ENCODE measurements at regions not wholly inside any gene's neighbourhood (a gene's known extent, or its start where the extent isn't known, plus 50 kb on each side); places are given as distances from the start of the nearest gene placed in this dataset.
A peak's percentile ranks its signal among the peaks of the same experiment; 100 is the strongest.

GRCh38 chr4:13036841-13037240, 447.3 kb downstream of the RAB28 start:
- no peak for DNase-seq

GRCh38 chr4:13032936-13033335, 451.2 kb downstream of the RAB28 start:
- no peak for DNase-seq

GRCh38 chr4:13024147-13025105, 459.7 kb downstream of the RAB28 start:
- no peak for DNase-seq

DNA sequence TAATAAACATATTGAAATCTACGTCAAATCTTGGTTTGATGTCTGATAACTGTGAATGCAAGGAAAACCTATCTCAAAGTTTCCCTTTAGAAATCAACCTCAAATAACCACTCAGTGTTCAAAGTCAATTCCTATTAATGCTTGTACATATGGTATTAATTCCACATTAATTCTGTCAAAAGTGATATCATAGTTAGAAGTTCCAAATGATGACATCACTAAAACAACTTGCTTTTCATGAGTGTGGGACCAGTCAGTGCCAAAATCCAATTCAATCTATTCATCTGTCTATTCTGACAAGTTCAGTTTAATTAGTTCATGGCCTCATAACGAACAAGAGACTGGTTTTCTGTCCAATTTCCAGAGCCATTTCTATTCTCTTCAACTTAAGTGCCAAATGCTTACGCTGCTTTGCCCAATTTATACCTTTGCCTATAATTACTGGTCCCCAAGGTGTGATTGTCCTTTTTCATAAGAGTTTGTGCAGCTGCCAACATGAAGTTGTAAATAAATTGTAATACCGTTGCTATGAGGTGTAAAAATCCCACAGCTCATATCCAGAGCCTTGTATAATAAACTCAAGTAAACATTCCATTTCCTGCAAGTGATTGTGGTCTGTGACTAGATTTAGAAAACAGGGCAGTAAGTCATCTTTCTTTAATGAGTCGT, 476.2 kb downstream of the RAB28 start:
- peak; percentile 39 for DNase-seq

GRCh38 chr4:12993923-12994322, 490.2 kb downstream of the RAB28 start:
- DNase-seq: no peak

DNA sequence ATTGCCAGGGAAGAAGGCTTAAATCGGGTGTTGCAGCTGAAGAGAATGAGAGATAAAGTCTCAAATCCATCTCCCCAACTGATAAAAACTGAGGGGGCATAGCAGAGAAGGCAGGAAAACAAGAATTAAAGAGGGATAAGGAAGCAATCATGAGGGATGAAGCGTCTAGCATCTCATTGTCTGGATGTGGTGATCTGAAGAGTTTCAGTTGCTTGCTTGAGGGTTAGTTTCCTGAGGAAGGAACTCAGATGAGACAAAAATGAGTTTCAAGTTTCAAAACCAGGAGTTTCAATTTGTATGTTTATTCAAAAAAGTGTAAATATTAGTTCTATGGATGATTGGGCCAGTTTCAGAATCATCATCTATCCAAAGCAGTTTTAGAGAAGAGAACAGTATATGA, 496.9 kb downstream of the RAB28 start:
- DNase-seq: no peak

GRCh38 chr4:12979797-12980196, 504.3 kb downstream of the RAB28 start:
- DNase-seq: peak; percentile 1

DNA sequence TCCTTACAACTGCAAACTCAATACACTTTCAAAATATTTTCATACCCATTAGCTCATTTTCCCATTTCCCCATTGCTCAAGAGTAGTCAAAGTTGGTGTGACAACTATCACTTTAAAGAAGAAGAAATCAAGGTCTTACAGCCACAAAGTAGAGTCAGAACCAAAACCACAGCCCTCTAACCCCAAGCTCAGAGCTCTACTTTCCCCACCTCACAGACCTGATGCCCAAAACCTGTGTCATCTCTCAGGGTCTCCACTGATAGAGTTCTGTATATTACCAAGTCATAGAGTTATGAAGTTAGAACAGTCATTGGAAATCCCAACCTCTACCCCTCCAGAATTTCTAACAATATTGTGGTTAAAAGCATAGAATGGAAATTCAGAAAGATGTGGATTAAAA, 505.8 kb downstream of the RAB28 start:
- DNase-seq: no peak

DNA sequence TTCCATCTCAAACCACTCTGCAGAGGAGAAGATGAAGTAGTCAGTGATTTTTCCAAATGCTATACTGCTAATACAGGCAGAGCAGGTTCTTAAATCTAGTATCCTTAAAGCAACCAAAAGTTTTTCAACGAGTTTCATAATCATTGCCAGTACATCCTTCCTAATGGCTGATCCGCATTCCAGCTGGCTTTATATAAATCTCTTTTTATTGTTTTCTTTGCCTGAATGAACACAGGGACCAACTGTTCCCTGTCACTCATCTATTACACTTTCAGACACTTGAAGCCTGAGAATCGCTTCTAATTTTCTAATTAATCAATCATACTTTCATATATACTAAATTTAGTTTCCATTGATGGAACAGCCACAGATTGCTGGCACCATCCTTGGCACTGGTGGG, 508.6 kb downstream of the RAB28 start:
- peak; percentile 1 for DNase-seq

DNA sequence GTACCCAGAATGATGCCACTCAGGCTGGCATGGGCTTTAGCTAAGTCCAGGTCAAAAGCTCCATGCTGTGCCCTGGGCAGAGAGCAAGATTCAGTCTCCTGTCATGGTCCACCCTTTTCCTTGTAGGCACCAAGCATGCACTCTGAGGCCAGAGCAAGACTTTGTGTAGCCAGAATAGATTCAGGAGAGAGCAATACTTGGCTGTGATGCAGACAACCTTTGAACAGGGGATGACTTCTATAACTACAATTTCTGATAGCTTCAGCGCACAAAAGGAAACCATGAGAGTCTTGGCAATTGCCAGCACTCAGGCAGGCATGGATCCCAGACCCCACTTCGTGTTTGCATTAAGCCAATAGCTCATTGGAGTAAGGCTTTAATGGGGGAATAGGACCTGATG, 510.6 kb downstream of the RAB28 start:
- DNase-seq: no peak

DNA sequence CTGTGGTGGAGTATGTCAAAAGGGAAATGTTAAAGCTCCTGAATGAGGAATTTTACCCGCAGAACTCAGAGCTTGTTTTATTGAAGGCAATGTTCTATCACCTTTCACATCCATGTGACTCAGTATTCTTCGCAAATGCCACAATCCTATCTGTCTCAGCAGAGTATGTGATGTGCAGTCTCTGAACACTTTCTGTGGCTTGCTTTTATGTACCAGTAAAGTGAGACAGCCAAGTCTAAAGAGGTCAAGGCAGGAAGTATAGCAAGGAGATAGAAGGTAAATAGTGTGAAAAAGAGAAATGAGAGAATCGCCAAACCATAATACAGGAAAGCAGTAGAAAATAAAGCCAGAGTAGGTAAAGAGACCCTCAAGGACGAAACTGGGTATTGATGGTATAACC, 515.8 kb downstream of the RAB28 start:
- DNase-seq: no peak

DNA sequence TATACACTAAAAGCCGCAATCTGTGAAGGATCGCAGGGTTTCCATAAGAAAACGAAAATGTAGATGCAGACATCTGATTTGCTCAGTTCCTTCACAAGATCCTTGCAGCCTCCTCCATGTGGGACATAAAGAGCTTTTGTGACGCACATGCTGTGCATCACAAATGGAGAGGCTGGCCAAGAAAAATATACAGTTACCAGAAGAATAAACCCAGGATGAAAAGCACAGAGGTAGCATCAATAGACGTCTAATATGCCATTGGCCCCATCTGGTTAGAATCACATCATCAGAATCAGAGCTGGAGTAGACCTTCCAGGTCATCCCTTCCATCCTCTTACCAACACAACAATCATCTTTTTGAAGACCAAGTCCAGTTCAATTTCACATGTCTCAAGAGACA, 517.4 kb downstream of the RAB28 start:
- DNase-seq: peak; percentile 8

DNA sequence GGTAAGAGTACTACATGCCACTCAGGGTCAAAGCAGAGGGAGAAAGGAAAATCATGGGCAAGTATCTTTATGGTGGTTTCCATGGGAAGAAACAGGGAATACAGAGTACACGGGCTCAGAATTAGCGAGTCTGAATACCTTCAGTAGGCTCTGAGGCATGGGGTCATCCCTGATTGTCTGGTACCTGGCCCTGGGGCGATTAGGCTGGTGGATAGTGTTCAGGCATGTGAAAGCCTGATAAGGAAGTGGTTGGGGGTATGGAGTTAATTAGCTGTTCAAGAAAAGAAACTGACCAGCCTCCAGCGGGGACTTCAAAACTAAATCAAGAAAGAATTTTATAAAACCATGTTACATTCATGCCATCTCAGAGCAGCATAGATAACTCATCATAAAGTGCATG, 518.8 kb downstream of the RAB28 start:
- DNase-seq: no peak

- DNase-seq: no peak
These were observed 520.2 kb downstream of the RAB28 start for GRCh38 chr4:12963912-12964311.

- DNase-seq: no peak
These were observed 520.8 kb downstream of the RAB28 start for GRCh38 chr4:12963291-12963690.

GRCh38 chr4:12961713-12962112, 522.4 kb downstream of the RAB28 start:
- DNase-seq: no peak

DNA sequence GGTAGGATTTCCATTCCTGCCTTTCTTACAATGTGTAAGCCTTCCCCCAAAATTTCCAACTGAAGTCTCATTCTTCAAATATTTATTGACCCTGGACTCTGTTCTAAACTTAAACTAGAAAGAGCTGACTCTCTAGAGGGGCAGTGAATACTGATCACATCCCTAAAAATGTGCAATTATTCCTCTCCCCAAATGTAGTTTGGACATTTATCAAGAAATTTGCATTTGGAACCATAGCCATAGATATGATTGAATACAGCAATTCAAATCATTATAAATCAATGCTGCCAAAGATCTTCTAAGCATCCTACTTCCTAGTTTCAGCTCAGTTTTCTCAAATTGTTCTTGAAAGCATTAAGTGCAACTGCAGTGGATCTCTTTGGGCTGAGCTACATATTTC, 525.7 kb downstream of the RAB28 start:
- DNase-seq: no peak

DNA sequence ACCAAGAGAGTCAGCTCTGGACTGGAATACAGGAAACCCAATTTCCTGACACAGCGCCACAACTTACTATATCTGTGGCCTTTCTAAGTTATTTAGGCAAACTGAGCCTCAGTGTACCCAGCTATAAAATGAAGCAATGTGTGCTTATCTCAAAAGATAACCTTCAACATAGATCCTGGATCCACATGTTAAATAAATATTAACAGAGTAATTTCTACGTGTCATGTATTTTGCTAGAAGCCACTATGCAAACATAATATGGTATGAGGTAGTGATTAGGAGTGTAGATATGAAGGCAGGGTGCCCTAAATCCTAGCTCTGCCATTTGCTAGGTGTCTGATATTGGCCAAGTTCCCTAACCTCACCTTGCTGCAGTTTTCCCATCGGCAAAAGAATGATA, 527.0 kb downstream of the RAB28 start:
- no peak for DNase-seq

DNA sequence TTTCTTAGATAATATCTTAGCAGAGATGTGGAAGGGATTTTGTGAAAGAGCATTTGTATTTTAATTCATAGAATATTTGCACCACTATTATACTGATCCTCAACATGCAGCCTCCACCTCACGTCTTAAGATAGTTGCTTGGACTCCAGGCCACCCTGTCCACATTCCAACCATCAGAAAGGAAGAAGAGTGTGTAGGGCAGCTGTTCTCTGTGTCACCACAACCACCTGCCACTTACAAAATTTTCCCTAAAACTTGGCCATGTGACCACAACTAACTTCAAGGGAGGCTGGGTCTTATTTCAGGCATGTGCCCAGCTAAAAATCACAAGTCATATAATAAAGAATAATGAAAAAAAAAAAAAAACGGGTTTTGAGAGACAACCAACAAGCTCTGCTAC, 528.1 kb downstream of the RAB28 start:
- no peak for DNase-seq

DNA sequence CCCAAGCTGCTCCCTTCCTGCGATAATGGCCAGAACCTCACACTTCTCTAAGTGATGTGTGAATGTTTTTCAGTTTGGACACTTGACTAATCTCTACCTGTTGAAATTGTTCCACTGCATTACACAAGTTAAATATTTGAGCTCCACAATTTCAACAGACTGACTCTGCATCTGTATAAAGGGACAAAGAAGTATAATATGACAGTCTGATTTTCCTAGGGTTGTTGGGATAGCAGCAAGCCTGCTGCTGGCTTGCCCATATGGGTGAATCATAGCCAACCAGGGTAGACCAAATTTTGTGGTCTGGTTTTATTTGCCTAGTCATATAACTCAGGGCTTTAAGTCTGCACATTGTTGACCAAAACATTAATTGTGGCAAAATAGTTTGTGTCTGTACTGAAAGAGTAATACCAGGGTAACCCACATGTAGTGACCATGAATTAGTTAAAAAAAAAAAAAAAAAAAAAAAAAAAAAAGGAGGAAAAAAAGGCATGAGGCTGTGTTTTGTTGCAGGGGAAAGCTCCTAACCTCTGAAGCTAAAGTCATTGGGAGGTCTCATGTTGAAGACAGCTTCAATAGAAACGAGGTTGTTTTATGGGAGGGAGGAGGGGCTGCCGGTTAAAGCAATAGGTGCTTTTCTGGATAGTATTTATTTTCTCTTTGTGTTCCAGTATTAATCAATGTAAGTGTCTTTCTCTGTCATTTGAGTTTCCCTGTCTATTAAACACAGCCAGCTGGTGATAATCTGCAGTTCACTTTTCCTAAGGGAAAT, 534.2 kb downstream of the RAB28 start:
- no peak for DNase-seq

DNA sequence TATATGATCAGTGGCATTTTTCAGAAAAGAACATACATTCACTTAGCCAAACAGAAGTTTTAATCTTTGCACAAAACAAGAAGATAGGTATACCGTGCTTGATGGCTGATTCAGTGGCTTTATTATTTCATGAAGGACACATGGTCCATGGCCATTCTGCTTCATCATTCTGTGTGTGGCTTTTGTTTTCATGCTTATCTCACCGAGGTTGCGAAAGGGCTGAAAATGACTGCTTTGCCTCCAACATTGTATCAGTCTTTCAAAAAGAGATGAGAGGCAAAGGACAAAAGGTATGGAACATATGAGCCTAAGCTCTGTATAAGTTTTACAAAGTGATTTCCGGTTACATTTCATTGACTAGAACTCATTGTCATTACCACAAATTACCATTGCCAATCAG, 541.1 kb downstream of the RAB28 start:
- no peak for DNase-seq

DNA sequence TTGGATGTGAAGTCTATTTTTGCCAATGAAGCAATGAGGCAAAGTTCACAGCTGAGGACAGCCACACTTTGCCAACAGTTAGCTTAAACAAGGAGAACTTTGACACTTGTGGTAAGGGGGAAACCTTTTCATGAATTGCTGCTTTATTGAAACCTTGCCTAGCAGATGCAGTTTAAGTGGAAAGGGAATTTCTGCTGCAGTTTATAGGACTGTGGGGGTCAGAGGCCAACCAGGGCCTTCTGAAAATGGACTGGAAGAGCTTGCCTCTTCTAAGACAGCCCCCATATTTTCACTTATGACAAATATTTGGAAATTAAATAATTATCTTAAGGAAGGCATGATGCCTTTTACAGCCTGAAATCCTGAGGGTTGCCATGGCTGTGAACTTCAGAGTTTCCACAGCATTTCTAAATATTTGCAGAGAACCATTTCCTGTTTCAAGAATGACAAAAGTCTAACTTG, 550.3 kb downstream of the RAB28 start:
- DNase-seq: no peak

DNA sequence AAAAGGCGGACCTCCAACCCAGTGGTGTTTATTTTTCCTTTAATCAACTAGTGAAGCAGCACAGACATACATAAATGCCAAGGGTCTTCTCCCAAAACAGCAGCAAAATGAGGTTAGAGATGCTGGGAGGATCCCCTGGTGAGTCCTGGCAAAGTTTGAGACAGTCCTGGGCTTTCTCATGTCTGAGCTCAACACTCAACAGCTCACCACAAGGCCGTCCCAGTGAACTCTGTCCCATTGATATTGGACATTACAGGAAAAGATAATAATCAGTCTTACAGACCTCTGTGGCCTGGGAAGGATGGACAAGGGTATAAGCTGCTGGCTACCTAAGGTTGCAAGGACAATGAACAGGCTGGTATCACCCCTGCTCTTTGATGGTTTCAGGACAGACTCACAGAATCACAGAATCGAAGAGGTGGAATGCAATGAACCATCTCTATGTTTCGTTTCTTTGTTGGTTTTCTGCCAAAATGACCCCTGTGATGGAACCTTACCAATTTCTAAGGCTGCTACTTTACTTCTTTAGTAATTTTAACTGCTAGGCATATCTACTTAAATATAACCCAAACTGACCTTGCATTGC, 551.8 kb downstream of the RAB28 start:
- no peak for DNase-seq

Measured in eye (tissue), 1 donor.